ENCODE measurements at regions not wholly inside any gene's neighbourhood (a gene's known extent, or its start where the extent isn't known, plus 50 kb on each side); places are given as distances from the start of the nearest gene placed in this dataset.
"Not testable (repeated sequence)": the region's sequence is repeated elsewhere in the genome, so short reads cannot be mapped to it uniquely, and the experiment has no call there.

DNA sequence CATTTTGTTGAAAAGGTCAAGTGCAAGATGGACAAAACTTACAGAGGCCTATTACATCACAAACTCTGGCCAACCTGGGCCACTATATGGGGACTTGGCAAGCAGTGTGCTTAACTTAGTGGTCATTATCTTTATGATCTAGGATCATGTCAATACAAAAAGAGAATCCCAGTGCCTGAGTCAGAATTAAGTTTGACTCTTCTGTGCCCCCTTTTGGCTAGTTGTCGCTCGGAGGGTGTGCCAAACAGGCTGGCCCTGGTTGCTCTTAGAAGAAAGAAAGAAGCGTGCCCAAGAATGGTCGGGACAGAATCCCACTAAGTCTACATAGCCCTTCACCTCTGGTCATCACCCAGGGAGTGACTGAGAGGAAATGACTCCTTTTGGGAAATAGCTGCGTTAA is 100.1 kb downstream of the EIF4E start:
- DNase-seq (ENCODE audit: low spot score) = no peak

DNA sequence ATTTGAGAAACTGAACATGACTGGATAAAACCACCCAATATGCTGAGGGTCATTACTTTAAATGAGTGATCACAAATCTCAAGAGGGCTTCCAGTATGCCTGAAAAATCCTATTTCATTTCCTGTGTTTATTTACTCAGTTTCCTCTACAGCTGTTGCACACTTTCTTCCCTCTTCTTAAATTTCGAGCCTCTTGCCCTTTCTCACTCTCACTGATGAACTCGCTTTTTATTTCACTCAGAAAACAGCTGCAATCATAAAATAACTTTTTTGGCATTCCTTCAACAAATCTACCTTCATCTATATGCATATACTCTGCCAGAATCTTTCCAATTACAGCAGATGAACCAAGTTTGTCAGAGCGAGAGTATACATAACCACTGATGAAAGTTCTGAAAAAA is 101.3 kb downstream of the EIF4E start:
- no peak for DNase-seq (ENCODE audit: low spot score)

DNA sequence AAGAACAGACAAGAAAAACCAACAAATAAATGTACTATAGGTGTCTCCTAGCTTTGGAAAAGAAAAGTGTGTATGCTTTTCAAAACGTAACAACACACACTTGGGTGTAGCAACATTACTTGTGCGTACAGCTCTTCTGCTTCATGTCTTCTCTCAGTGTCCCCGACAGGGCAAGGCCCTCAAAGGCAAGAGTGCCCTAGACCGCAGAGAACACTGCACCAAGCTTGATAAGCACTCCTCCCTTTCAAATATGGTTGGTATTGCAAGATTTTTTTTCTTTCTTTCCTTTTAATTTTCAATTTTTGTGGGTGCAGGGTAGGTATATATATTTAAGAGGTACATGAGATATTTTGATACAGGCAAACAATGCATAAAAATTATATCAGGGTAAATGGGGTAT is 106.8 kb downstream of the EIF4E start:
- no peak for DNase-seq (ENCODE audit: low spot score)

DNA sequence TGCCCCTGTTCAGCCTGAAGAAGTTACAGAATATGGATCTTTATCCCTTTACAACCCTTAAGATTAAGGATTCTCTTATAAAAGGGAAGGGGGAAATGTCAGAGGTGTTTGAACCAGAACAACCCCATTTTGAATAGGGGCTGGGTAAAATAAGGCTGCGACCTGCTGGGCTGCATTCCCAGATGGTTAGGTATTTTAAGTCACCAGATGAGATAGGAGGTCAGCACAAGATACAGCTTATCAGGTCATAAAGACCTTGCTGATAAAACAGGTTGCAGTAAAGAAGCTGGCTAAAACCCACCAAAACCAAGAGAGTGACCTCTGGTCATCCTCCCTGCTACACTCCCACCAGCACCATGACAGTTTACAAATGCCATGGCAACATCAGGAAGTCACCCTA is 110.8 kb downstream of the EIF4E start:
- not testable (repeated sequence) for DNase-seq (ENCODE audit: low spot score)

DNA sequence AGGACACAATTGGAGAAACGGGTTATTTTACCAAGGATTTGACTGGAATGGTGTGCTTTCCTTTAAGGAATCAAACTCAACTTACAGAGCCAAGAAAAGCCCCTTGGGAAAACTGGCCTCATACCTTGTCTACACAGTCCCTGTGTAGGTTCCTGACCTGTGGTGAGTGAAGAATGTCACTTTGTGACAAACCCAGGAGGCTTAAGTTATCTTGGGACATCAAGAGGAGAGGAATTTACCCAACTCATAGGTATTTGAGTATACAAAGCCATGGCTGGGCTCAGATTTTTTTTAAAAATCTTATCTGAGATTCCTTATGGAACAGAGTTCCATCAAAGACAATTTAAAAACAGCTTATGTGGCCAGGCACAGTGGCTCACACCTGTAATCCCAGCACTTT is 112.1 kb downstream of the EIF4E start:
- DNase-seq (ENCODE audit: low spot score) = no peak

DNA sequence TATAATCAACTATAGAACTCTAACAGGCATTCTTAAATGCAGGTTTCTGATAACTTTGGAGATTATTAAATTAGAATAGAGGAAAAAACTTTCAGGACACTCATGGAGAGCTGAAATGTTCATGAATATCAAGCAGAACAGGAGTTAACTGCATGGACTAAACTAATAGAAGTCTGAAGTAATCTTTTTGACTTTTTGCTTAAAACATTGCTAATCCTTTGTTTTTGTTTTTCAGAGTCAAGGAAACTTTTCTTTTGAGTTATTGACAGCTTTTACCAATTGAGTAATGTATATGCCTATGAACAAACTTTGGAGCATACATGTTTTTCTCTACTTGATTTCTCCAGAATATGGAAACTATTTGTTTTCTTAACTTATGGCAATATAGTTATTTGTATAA is 112.5 kb downstream of the EIF4E start:
- no peak for DNase-seq (ENCODE audit: low spot score)

DNA sequence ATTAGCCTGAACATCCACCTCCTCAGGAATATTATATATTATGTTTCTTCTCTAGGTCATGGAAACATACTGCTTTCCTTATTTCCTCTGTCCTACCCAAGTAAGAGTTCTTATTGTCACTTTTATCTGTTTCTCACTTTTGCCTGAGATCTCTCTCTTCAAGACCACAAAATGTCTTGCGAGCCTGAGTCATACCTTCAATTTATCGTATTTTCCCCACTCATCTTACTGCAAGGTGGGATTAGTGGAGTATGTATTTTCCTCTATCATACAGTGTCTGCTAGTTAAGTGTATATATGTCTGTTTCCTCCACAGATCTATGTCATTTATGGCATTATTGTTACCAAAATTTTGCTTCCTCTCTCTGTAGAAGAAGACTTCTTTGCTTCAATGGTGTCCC is 124.5 kb downstream of the EIF4E start:
- DNase-seq (ENCODE audit: low spot score) = no peak

DNA sequence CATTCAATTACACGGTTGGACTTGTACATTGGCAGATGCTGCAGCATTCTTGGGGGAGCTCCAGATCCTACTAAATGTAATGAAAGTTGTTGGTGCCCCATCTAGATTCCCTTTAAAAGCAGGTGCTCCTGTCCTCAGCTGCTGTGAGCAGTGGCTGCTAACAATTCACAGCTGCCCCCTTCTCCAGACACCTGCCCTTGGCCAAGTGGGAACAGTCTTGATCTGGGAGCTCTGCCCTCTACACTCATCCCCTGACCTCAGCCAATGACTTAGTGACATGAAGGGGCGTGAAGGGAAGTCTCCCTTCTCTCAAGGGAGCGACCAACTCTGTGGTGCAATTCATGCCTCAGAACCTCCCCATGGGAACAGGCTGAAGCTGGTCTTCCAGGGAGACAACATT is 125.7 kb downstream of the EIF4E start:
- no peak for DNase-seq (ENCODE audit: low spot score)

DNA sequence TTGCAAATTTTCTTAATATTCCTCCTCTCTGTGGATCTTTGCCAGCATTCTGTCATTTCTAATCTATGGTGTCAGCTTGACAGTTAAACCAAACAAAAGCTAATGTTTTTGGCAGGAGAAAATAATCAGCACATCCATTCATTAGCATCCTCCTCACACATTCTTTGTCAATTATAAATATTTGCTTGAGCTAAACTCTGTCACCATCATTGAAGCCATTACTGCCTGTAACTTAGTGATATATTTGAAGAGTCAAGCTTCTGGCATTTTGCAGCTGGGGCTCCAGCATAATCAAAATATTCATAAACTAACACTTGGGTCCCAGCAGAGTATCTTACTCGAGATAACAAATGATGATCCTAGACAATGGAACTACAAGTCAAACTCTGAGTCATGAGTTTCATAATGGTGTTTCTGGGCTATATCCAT is 126.1 kb downstream of the EIF4E start:
- DNase-seq (ENCODE audit: low spot score) = no peak

DNA sequence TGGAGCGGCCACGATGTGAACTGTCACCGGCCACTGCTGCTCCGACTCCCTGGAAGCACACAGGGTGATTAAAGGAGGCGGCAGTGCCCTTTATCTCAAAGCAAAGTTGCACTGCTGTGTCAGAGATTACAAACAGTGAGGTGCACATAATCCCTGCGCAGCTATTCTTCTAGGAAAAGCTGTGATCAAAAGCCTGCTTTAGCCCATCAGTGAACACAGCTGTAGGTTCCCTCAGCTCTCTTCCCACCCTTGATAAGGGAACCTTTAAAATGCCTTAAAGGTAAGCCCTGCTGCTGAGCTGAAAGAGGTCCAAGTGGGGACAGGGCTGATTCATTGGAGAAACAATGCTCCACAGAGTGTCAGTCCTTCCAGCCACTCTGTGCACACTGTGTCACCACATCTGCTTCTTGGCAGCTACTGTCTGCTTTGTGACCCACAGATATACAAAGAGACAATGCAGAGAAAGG is 127.6 kb downstream of the EIF4E start:
- no peak for DNase-seq (ENCODE audit: low spot score)

DNA sequence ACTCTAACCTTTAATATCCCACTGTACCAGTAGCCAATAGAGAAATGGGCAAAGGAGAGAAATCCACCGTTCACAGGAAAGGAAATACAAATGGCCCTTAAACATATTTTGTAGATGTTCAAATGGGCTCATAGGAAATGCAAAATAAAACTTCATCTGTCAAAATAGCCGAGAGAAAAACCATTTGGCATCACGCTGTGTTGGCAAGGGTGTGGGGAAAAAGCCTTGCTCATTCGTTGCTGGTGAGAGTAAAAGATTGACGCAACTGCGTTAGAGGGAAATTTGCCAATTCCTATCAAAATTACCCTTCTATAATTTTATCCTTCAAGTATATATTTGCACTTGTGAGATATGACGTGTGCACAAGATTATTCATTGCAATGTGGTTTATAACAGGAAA is 131.9 kb downstream of the EIF4E start:
- no peak for DNase-seq (ENCODE audit: low spot score)

DNA sequence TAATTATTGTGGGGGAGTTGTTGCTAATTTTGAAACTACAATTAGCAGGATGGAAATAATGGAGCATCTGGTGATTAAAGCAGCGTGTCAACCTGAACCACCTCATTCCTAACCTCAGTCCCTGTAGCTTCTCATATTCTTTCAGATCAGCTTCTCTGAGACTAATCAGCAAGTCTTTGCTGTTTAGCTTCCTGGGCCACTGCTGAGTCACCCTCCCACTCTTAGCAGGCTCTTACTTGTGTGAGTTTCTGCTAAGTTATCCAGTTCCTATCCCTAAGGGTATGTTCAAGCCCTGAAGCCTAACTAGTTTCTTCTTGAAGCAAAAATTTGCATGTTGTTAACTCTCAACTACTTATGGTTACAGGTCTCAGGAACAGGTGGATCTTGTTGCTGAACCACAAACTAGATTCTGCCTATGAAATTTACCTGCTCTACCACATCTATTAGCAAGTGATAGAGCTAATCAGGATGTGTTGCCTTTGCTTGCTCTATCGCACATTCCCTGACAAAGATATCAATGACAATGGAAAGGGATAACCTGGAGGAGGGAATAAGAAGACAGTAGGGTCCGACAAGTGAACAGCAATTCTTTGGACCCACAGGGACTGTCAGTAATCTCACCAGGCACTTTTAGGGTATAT is 134.2 kb downstream of the EIF4E start:
- no peak for DNase-seq (ENCODE audit: low spot score)

DNA sequence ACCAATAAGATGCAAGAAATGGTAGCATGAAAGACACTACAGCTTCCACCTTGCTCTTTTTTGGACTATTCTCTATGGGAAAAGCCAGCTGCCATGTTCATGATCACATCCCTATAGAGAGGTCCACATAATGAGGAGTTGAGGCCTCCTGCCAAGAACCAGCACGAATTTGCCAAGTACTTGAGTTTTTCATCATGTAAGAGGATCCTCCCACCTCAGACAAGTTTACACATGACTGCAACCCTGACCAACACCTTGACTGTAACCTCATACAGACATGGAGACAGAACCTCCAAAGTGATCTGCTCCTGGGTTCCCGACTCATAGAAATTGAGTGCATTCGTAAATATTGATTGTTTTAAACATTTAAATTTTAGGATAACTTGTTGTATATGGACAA is 135.2 kb upstream of the TSPAN5 start:
- DNase-seq (ENCODE audit: low spot score) = no peak

DNA sequence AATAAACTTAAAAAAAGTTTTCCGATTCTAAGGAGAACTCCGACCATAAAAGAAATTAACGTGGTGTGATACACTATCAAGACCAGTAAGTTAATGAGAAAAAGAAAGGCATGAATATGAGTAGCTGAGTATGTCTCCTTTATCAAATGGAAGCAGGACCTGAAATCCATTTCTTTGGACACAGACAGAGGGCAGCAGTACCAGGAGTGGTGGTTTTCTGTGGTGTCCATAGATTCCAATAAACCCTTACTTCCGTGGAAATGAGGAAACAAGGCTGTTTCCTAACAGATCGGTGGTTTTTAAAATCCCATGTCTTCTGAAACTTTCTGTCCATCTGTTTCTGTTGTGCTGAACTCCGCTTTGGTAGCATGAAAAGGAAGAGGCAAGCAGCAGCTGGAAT is 128.5 kb upstream of the TSPAN5 start:
- DNase-seq (ENCODE audit: low spot score) = no peak

DNA sequence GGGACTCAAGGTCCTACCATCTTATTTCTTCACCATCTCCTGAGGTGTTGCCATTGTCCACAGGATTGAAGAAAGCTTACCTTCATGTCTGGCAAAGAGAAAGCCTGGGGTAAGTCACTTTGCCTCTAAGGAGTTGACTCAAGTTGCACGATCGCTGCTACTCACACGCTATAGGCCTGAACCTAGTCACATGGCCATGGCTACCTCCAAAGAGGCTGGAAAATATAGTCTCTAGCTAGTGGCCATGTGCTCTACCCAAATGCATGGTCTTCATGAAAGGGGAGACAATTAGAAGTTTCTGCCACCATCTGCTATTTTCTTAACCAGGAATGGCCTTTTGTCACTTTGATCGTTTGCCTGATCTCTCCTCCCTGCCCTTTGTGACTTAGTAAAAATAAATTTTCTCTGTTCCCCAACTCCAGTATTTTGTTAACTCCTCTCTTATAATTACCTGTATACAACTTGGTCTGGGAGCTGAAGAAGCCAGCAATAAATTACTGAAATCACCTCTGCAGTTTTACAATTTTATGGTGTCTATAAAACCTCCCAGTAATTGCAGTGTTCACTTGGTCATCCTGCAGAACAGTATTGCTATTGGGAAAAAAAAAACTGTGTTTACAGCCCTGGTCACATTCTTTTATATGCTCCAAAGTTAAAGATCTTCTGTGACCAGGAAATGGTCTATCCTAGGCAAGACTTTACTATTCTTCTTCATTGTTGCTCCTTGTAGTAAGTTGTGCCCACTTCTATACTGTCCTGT is 126.7 kb upstream of the TSPAN5 start:
- DNase-seq (ENCODE audit: low spot score) = no peak

DNA sequence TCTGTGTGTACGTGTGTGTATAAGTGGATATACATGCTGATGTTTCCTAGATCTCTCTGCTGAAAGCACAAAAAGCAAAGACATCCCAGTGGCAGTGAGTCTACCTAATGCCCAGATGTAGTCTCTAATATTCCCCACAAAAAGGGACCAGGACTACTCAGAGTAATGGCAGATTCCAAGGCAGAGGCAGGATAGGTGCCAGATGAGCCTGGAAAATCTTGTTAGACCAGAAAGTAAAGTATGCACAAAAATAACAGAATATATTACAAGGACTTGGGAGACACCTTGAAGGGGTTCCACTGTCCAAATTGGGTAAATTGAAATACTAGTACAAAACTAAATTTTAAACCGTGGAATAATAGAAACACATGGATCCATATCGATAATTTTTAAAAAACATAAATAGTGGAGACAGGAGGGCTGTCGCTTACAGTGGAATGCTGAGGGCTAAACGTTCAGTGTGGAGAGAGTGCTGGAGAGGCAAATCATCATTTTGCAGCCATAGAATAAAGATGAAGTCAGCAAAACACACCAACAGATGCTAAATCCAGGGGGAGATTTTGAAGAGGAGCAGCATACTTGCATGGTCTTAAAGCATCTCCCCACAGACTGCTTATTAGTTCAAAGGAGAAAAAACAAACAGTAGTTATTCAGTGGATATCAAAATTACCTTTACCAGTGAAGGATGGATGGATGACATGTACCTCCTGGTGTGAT is 123.4 kb upstream of the TSPAN5 start:
- DNase-seq (ENCODE audit: low spot score) = no peak

DNA sequence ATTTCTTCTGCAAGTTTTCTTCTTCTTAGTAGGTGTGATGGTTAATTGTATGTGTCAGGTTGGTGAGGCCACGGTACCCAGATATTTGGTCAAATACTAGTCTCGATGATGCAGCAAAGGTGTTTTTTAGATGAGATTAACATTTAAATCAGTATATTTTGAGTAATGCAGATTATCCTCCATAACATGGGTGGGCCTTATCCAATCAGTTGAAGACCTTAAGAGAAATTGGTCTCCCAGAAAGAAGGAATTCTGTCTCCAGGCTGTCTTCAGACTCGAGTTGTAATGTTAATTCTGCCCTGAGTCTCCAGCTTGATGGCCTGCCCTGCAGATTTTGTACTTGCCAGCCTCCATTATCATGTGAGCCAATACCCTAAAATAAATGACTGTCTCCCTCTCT is 122.5 kb upstream of the TSPAN5 start:
- no peak for DNase-seq (ENCODE audit: low spot score)

DNA sequence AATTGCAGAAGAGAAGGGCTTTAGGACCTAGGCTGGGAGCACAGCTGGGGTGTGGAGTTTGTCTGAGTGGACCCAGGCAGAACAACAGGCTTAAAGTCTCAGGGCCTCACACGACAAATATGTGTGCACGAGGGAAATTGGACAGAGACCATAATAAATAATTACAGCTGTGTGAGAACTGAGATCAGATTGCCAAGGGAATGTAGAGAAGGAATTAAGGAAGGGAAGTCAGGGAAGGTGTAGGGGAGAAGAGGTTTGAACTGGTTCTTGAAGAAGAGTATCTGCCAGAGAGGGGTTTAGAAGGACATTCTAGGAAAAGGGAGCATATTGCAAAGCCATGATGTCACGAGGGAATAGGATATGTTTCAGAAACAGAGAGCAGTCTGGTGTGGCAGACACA is 120.7 kb upstream of the TSPAN5 start:
- DNase-seq (ENCODE audit: low spot score) = no peak

DNA sequence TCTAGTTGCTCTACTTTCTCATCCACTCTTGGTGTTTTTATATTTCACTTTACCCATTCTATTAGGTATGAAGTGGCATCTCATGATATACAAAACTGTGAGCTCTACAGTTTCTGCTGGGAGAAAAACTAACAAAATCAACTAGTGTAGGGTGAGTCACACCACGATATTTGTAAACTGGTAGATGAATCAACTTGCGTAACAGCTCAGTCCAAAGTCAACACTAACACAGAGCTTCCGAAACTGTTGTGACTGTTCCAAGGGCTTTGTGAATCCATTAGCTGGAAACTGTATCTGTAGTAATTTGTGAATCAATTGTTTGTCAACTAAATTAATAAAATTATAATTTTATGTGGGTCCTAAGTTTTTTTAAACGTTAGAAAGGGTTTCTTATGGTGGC is 119.8 kb upstream of the TSPAN5 start:
- peak; percentile 65 for DNase-seq (ENCODE audit: low spot score)

DNA sequence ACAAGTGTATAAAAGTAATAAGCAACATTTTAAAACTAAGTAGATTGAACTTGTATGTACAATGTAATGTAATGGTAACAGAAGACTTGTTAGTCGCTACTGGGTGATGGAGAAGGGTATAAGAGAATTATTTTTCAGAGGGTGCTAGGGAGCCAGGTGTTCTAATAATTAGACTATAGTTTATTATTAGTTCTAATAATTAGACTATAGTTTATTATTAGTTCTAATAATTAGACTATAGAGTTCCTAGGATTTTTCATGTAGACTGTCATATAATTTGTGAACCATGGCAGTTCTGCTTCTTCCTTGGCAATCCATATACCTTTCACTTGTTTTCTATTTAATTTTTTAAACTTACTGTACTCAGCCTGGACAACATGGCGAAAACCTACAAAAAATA is 117.3 kb upstream of the TSPAN5 start:
- DNase-seq (ENCODE audit: low spot score) = no peak

DNA sequence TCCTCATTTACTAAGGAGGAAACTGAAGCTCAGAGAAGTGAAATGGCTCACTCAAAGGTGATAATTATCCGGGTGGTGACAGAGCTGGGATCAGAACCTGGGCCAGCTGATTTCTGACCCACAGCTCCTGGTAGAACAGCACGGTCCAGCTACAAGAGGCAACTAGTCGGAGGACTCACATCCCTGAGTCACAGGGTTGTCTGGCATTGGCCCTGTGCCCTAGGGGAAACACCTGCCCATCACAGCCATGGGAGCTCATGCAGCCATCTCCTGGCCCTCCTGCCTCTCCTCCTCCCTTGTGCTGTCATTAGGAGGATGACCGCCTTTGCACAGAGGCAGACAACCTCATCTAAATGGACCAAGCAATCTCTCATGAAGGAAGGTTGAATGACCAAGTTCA is 115.2 kb upstream of the TSPAN5 start:
- DNase-seq (ENCODE audit: low spot score) = no peak

DNA sequence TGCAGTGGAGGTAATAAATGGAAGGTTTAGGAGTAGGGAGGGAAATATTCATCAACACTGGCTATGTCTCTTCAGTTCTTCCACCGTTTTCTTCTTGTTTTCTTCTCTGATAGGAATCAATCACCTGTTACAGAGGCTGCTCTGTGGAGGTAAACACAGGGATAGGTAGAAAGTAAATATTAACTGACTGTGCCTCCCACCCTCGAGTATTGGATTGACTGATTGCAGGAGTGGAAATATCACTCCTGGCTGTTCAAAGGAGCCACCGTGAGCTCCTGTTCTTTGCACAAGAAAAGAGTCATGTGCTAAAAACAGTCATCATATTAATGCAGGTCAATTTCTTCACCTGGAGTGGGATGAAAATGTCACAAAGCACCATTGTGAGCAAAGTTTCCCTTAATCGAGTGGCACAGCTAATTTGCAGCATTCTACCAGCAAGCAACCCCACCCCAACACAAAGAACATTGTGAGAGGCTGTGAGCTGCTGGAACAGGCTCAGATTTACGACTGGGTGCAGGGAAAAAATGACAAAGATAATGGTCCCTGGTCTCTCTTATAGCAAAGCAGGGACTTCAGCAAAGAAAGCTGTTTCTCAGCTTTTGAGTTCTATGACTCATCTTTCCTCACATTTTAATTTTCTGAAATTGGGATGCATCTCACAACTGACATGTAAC is 113.7 kb upstream of the TSPAN5 start:
- DNase-seq (ENCODE audit: low spot score) = no peak

DNA sequence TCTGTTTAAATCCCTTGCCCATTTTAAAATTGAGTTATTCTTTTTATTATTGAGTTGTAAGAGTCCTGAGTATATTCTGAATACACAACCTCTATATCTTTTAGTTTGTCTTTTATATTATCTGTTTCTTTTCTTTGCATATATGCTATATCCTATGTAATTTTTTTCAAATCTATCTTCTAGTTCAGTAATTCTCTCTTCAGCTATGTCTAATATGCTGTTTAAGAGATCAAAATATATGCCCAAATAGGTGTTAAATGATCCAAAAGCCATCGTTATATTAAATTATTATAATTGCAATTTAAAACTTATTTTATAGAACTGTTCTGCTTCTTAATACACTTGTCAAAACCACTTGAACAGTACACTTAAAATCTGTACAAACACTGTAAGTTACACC is 107.4 kb upstream of the TSPAN5 start:
- no peak for DNase-seq (ENCODE audit: low spot score)

All from AG20443 (cell line).